Esophagus muscularis mucosa (tissue), 4 donors: ENCODE measurements at regions not wholly inside any gene's neighbourhood (a gene's known extent, or its start where the extent isn't known, plus 50 kb on each side); places are given as distances from the start of the nearest gene placed in this dataset.

Experiments
- DNase-seq: peaks from one replicate; pipeline ENCODE4 v3.0.0-alpha.2; 2017; ENCODE audit errors: extremely low spot score
- H3K27ac ChIP-seq, 4 donors: fragments of 200-600 bp; sonication (generic); replicated peaks in 1 of 4; 1 replicate in 3 of 4; 2 replicates in 1 of 4; pipeline ENCODE4 v1.5.1; 2016 to 2019; ENCODE audit warnings: mild to moderate bottlenecking in 1 of 4
- H3K27me3 ChIP-seq, 4 donors: fragments of 200-600 bp; sonication (generic); one replicate each; pipeline versions ENCODE4 v1.5.1 to v1.6.0; 2016 to 2019
- H3K36me3 ChIP-seq, 4 donors: fragments of 200-600 bp; sonication (generic); one replicate each; pipeline ENCODE4 v1.5.1; 2016 to 2019
- H3K4me1 ChIP-seq, 4 donors: fragments of 200-600 bp; sonication (generic); one replicate each; pipeline ENCODE4 v1.5.1; 2016 to 2019
- H3K4me3 ChIP-seq, 4 donors: fragments of 200-600 bp; sonication (generic); 1 replicate in 2 of 4; 2 replicates in 2 of 4; pipeline ENCODE4 v1.5.1; 2016 to 2019; ENCODE audit warnings: mild to moderate bottlenecking in 4 of 4, moderate library complexity in 1 of 4
- H3K9me3 ChIP-seq, 4 donors: fragments of 200-600 bp; sonication (generic); 1 replicate in 3 of 4; 2 replicates in 1 of 4; pipeline ENCODE4 v1.5.1; 2016 to 2019
- CTCF ChIP-seq, 3 experiments: fragments of 200-600 bp in 2 of 3; fragments of 450-650 bp in 1 of 3; sonication (generic) in 2 of 3; IDR thresholded peaks; one replicate each; pipeline ENCODE4 v1.5.1; 2017 to 2019; ENCODE audit warnings: antibody characterized with exemption in 3 of 3, mild to moderate bottlenecking in 2 of 3, moderate library complexity in 1 of 3
- EP300 ChIP-seq: sonication (generic); formaldehyde crosslinking; IDR thresholded peaks from one replicate; pipeline ENCODE4 v1.6.1; 2017; ENCODE audit warnings: antibody characterized with exemption
- POLR2A ChIP-seq: fragments of 450-650 bp; IDR thresholded peaks from one replicate; pipeline ENCODE4 v1.6.1; 2017; ENCODE audit warnings: antibody characterized with exemption, moderate library complexity, mild to moderate bottlenecking, low read depth
- POLR2AphosphoS5 ChIP-seq, 2 donors: sonication (generic); formaldehyde crosslinking; IDR thresholded peaks; one replicate each; pipeline ENCODE4 v1.6.1; 2017; ENCODE audit warnings: antibody characterized with exemption in 2 of 2
- WGBS: methylation state at CpG from one replicate; pipeline ENCODE4 v1.1.5; 2018; 5-methylcytosine and 5-hydroxymethylcytosine counted together
- intact Hi-C: fragments of 100-400 bp; cut with DNase I; formaldehyde crosslinking; loops from one replicate; pipeline ENCODE4 v1.15.1; 2023

GRCh38 chr3:23750573-23751210 lies 55.1 kb upstream of the UBE2E1 start:
- Histone ChIP-seq H3K9me3 (no peaks in the 10 kb centered on the region), H3K36me3 (no peaks in the 10 kb centered on the region), H3K4me3 (no peak overlapping the region), H3K4me1 (peaks cover 15 to 23% (median 21%) of the 10 kb centered on the region in 4 donors), H3K27me3 (no peaks in the 10 kb centered on the region), H3K27ac (no peak overlapping the region)
- intact Hi-C loops = no loop called here
- no peak for TF ChIP-seq POLR2AphosphoS5 (IDR thresholded peaks at IDR 0.05)
- TF ChIP-seq POLR2A = no peak
- no peak for TF ChIP-seq EP300
- WGBS = 62% methylated on average over 11 of the region's 11 CpGs
- no peak for DNase-seq

GRCh38 chr3:23751212-23751723 lies 54.5 kb upstream of the UBE2E1 start:
- Histone ChIP-seq H3K4me3 (no peak overlapping the region), H3K27me3 (no peaks in the 10 kb centered on the region), H3K4me1 (peaks cover 15 to 29% (median 26%) of the 10 kb centered on the region in 4 donors), H3K36me3 (no peaks in the 10 kb centered on the region), H3K27ac (no peak overlapping the region), H3K9me3 (no peaks in the 10 kb centered on the region)
- intact Hi-C loops = no loop called here
- 63% methylated on average over 7 of the region's 7 CpGs for WGBS
- no peak for TF ChIP-seq CTCF (IDR thresholded peaks at IDR 0.05)
- TF ChIP-seq POLR2A = no peak
- TF ChIP-seq EP300 = no peak
- DNase-seq = no peak

GRCh38 chr3:23752126-23752525 lies 53.6 kb upstream of the UBE2E1 start:
- no peaks in the 10 kb centered on the region for H3K9me3 ChIP-seq
- H3K36me3 ChIP-seq = no peaks in the 10 kb centered on the region
- no peaks in the 10 kb centered on the region for H3K27me3 ChIP-seq
- H3K4me1 ChIP-seq = peaks cover 15 to 38% (median 34%) of the 10 kb centered on the region in 4 donors
- intact Hi-C loops = no loop called here
- no peak for TF ChIP-seq POLR2A
- no peak for TF ChIP-seq POLR2AphosphoS5 (IDR thresholded peaks at IDR 0.05)
- no peak for TF ChIP-seq CTCF (IDR thresholded peaks at IDR 0.05)
- no peak for TF ChIP-seq EP300
- 58% methylated on average over 3 of the region's 3 CpGs for WGBS
- no peak overlapping the region for H3K4me3 ChIP-seq
- no peak for DNase-seq
- no peak overlapping the region for H3K27ac ChIP-seq

- no peak overlapping the region for H3K4me3 ChIP-seq
- H3K36me3 ChIP-seq = no peaks in the 10 kb centered on the region
- DNase-seq = no peak
- no peaks in the 10 kb centered on the region for H3K9me3 ChIP-seq
- no peak overlapping the region for H3K27ac ChIP-seq
- TF ChIP-seq EP300 (no peak), CTCF (IDR thresholded peaks at IDR 0.05) (no peak), POLR2A (no peak), POLR2AphosphoS5 (IDR thresholded peaks at IDR 0.05) (no peak)
- intact Hi-C loops = no loop called here
- WGBS = 72% methylated on average over 4 of the region's 4 CpGs
- H3K27me3 ChIP-seq = no peaks in the 10 kb centered on the region
- peaks cover 15 to 38% (median 34%) of the 10 kb centered on the region in 4 donors for H3K4me1 ChIP-seq
Observed at GRCh38 chr3:23754215-23754614, 51.5 kb upstream of the UBE2E1 start.
